Cardiac fibroblast (primary cell): ENCODE measurements at regions not wholly inside any gene's neighbourhood (a gene's known extent, or its start where the extent isn't known, plus 50 kb on each side); places are given as distances from the start of the nearest gene placed in this dataset.

Experiments
- DNase-seq, 2 donors: peaks; one replicate each; pipeline versions ENCODE4 v3.0.0 to v3.0.0-alpha.2; 2010; ENCODE audit warnings: low read depth in 2 of 2
- H3K4me3 ChIP-seq, 2 donors: replicated peaks in 1 of 2; 1 replicate in 1 of 2; 2 replicates in 1 of 2; pipeline ENCODE4 v1.5.1; 2011; ENCODE audit warnings: low read depth in 2 of 2, low read length in 2 of 2, mild to moderate bottlenecking in 2 of 2, moderate library complexity in 1 of 2
- TF ChIP-seq, protein P1 (sequence below): IDR thresholded peaks from one replicate; pipeline ENCODE4 v1.5.1; 2011; ENCODE audit warnings: low read depth, mild to moderate bottlenecking, low read length, inconsistent platforms

DNA sequence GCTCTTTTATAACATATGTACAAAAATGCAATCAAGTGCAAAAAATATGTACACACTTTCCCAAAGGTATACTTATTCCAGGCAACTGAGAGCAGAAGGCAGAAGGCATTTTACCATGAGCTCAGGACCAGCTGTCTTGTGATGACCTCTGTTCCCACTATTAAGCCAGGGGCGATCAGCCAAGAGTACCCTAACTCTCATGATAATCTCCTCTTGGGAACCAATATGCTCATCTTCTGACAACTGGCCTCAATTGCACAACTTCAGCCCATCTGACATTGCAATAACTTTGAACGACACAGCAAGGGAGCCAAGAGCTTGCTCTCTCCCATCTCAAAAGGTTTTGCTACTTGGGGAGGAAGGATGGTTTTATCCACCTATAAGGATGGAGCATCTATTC is 471.9 kb downstream of the HS3ST3B1 start:
- H3K4me3 ChIP-seq: no peak overlapping the region
- DNase-seq: no peak
- TF ChIP-seq, protein P1, sequence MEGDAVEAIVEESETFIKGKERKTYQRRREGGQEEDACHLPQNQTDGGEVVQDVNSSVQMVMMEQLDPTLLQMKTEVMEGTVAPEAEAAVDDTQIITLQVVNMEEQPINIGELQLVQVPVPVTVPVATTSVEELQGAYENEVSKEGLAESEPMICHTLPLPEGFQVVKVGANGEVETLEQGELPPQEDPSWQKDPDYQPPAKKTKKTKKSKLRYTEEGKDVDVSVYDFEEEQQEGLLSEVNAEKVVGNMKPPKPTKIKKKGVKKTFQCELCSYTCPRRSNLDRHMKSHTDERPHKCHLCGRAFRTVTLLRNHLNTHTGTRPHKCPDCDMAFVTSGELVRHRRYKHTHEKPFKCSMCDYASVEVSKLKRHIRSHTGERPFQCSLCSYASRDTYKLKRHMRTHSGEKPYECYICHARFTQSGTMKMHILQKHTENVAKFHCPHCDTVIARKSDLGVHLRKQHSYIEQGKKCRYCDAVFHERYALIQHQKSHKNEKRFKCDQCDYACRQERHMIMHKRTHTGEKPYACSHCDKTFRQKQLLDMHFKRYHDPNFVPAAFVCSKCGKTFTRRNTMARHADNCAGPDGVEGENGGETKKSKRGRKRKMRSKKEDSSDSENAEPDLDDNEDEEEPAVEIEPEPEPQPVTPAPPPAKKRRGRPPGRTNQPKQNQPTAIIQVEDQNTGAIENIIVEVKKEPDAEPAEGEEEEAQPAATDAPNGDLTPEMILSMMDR: no peak

GRCh38 chr17:14771543-14771942 is 470.7 kb downstream of the HS3ST3B1 start:
- no peak for DNase-seq
- H3K4me3 ChIP-seq: no peak overlapping the region
- TF ChIP-seq, protein P1: no peak

- TF ChIP-seq, protein P1: no peak
Measured at GRCh38 chr17:14768923-14769322, 468.0 kb downstream of the HS3ST3B1 start.

DNA sequence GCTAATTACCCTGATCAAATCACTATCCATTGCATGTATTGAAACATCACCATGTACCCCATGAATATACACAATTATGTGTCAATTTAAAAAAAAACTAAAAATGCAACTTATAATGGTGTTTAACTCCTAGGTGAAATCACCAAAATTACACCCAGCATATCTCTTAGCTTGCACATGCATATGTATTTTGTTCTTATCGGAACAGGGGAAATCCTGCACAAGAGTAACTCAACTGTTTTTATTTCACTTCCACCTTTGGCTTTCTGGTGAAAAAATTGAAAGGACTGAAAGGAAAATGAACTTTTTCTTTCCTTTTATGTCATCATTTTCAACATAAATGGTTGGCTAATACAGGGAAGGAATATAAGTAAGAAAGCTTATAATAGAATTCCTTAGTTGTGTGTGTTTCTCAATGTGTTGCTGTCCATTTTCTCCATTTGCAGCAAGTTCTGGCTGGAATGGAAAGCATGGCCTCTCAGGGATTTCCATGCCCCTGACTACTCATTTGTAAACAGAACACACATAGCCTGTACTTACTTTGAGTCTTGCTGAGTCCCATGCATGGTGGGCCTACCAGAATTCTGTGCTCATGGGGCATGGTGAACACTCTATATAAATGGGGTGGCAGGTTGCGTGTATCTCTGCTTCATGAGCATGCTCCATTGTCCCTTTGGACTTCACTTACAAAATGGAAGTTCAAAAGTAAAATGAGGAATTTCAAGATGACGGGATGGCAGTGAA is 462.0 kb downstream of the HS3ST3B1 start:
- no peak for DNase-seq
- TF ChIP-seq, protein P1: no peak
- H3K4me3 ChIP-seq: no peak overlapping the region

More at GRCh38 chr17:14768923-14769322, 468.0 kb downstream of the HS3ST3B1 start:
- DNase-seq: no peak
- H3K4me3 ChIP-seq: no peak overlapping the region

- no peak for DNase-seq
- TF ChIP-seq, protein P1: no peak
- H3K4me3 ChIP-seq: no peak overlapping the region
Measured at GRCh38 chr17:14760719-14761411, 460.0 kb downstream of the HS3ST3B1 start.

DNA sequence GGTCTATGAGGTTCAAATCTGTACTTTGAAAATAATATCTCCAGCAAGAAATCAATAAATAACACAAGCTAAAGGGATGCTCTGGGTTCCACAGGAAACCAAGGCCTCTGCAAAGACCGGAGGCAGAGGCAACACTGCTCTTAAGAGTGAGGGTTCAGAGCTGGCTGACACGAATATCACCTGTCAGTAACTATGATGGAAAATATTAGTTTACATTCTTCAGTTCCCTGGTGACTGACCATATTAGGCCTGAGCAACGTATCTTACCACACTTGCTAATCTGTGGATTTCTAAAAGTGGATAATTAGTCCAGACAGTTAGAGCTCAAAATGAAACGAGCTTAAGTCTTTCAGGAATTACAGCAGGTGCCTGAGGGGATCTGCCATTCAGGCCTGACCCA is 459.3 kb downstream of the HS3ST3B1 start:
- H3K4me3 ChIP-seq: no peak overlapping the region
- DNase-seq: no peak
- TF ChIP-seq, protein P1: no peak
